ENCODE measurements at regions not wholly inside any gene's neighbourhood (a gene's known extent, or its start where the extent isn't known, plus 50 kb on each side); places are given as distances from the start of the nearest gene placed in this dataset.

DNA sequence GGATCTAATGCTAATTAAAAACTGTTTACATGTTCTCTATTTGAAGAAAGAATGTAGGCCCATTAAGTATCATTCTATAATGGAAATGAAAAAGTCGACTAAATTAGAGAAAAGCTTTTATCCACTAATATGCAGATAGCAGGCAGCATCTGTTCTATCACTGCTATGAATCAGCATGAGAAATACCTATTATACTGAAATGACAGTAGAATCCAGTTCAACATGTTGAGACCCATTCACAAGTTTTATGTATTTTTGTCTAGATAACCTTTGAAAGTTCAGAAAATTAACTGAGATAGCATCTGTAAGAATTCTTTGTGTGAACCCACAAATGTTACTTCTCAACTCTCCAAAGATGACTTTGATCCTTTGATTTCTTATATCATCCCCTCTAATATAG lies 1254.4 kb upstream of the ADGRL3 start:
- H3K56ac ChIP-seq (ENCODE audit: insufficient read length, low read depth, low read length): no peak overlapping the region
- H3K23ac ChIP-seq (ENCODE audit: insufficient read length, low read depth, low read length): no peak overlapping the region
- DNase-seq: no peak
- H4K91ac ChIP-seq (ENCODE audit: insufficient read length, low read depth, low read length): no peak overlapping the region
- H3K14ac ChIP-seq (ENCODE audit: insufficient read depth, low read length): no peak overlapping the region
- no peak overlapping the region for H2BK20ac ChIP-seq (ENCODE audit: low read depth, low read length, poor library complexity, severe bottlenecking)
- H2AK5ac ChIP-seq (ENCODE audit: insufficient read length, low read length): no peak overlapping the region
- no peak overlapping the region for H3K27ac Mint-ChIP-seq
- no peak overlapping the region for H3T11ph ChIP-seq (ENCODE audit: low read length)
- H3K36me3 Mint-ChIP-seq (ENCODE audit: insufficient read depth in 1 of 3, low read depth in 3 of 3): no peaks in the 10 kb centered on the region
- no peak overlapping the region for H2BK15ac ChIP-seq (ENCODE audit: low read depth, low read length)
- no peaks in the 10 kb centered on the region for H3K27me3 ChIP-seq (ENCODE audit: insufficient read depth, low read length)
- WGBS (ENCODE audit: extremely low coverage, insufficient read length, low lambda C conversion rate): no CpG with 5 or more reads among the region's 1 CpG
- H3K9me3 Mint-ChIP-seq: no peaks in the 10 kb centered on the region
- no peak overlapping the region for H3K27ac ChIP-seq (ENCODE audit: insufficient read length, low read depth, low read length)
- no peak overlapping the region for H2AFZ ChIP-seq (ENCODE audit: low read length)
- no peak overlapping the region for H3K4me3 Mint-ChIP-seq
- H3K4me1 Mint-ChIP-seq: no peaks in the 10 kb centered on the region
- H3K4me1 ChIP-seq (ENCODE audit: insufficient read depth, low read length): no peaks in the 10 kb centered on the region
- TF ChIP-seq, protein P1, sequence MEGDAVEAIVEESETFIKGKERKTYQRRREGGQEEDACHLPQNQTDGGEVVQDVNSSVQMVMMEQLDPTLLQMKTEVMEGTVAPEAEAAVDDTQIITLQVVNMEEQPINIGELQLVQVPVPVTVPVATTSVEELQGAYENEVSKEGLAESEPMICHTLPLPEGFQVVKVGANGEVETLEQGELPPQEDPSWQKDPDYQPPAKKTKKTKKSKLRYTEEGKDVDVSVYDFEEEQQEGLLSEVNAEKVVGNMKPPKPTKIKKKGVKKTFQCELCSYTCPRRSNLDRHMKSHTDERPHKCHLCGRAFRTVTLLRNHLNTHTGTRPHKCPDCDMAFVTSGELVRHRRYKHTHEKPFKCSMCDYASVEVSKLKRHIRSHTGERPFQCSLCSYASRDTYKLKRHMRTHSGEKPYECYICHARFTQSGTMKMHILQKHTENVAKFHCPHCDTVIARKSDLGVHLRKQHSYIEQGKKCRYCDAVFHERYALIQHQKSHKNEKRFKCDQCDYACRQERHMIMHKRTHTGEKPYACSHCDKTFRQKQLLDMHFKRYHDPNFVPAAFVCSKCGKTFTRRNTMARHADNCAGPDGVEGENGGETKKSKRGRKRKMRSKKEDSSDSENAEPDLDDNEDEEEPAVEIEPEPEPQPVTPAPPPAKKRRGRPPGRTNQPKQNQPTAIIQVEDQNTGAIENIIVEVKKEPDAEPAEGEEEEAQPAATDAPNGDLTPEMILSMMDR (conservative IDR thresholded peaks at IDR 0.05): no peak
- no peaks in the 10 kb centered on the region for H4K20me1 ChIP-seq (ENCODE audit: control insufficient read depth, insufficient read depth, insufficient read length)
- no peaks in the 10 kb centered on the region for H3K9me3 ChIP-seq (ENCODE audit: control insufficient read depth, low read depth, low read length)
- H3K18ac ChIP-seq (ENCODE audit: insufficient read length, low read depth, low read length): no peak overlapping the region
- H3K79me2 ChIP-seq (ENCODE audit: insufficient read depth, low read length): no peaks in the 10 kb centered on the region
- no peaks in the 10 kb centered on the region for H3K27me3 Mint-ChIP-seq (ENCODE audit: low read depth)
- no peak overlapping the region for H2BK120ac ChIP-seq (ENCODE audit: low read depth, low read length, poor library complexity, severe bottlenecking)
- no peak overlapping the region for H2BK12ac ChIP-seq (ENCODE audit: insufficient read length, low read depth, low read length)
- no peaks in the 10 kb centered on the region for H3K79me1 ChIP-seq (ENCODE audit: insufficient read depth, low read depth, low read length, poor library complexity, severe bottlenecking)
- no peak overlapping the region for H2BK5ac ChIP-seq (ENCODE audit: insufficient read length, low read length)
- no peak overlapping the region for H4K5ac ChIP-seq (ENCODE audit: insufficient read length, low read depth, low read length)
- no peak overlapping the region for H3K4ac ChIP-seq (ENCODE audit: low read depth, low read length)
- H4K8ac ChIP-seq (replicated peaks; ENCODE audit: insufficient read length, low read depth, low read length): no peak overlapping the region
- H3K9ac ChIP-seq (ENCODE audit: extremely low read depth, insufficient read length, low read length): no peak overlapping the region
- no peak overlapping the region for H3K4me2 ChIP-seq (ENCODE audit: insufficient read depth, insufficient read length, low read length)
- no peaks in the 10 kb centered on the region for H3K23me2 ChIP-seq (ENCODE audit: insufficient read length, low read depth, low read length, poor library complexity, severe bottlenecking)

Data from H9 (cell line).